ENCODE measurements at regions not wholly inside any gene's neighbourhood (a gene's known extent, or its start where the extent isn't known, plus 50 kb on each side); places are given as distances from the start of the nearest gene placed in this dataset.

- DNase-seq = no peak
Measured at GRCh38 chr11:23688835-23689234, 808.0 kb upstream of the LUZP2 start.

DNA sequence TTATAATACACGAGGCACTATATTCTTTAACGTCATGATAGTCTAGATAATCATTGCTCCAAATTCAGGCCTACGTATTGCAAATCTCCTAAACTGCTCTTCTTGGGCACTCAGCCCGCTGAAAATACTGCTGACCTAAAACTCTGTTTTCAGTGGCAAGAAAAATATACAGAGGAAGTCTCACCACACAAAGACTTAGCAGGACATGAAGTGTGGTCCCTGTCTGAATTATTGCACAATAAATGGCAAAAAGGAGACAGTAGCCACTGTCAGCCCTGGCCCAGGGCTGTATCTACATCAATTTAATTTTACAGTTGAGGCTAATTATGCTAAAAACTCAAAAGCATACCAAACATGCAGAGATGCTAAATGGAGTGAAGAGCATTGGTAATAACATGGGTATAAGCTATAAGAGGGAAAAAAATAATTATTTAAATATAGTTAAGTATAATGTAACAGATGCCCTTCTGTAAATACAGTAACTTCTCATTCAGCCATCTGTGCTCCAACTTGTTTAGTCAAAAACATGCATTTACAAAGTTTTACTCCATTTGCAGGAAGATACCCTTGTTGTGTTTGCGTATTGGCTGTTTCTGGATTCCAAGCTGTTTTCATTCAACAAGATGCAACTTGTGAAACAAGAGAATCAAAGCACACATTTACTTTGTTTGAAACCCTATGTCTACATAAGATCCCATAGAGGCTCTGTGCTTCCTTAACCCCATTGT, 800.0 kb upstream of the LUZP2 start:
- no peak for DNase-seq

DNA sequence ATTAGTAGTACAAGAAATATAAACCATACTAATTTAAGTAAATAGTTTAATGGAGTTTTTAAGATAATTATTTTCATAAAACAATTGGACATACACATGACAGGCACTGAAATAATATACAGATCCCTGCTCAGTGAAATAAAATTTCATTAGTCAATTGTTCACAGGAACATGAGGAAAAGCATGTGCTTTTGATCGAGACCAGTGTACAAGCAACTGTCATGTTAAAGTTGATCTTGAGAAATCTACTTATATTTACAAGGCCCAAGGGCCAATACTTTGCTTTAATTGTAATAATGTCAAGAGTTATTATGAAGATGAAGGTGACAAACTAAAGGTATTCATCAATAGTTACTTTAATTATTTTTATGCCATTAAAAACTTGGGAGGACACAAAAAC, 792.7 kb upstream of the LUZP2 start:
- DNase-seq = no peak

DNA sequence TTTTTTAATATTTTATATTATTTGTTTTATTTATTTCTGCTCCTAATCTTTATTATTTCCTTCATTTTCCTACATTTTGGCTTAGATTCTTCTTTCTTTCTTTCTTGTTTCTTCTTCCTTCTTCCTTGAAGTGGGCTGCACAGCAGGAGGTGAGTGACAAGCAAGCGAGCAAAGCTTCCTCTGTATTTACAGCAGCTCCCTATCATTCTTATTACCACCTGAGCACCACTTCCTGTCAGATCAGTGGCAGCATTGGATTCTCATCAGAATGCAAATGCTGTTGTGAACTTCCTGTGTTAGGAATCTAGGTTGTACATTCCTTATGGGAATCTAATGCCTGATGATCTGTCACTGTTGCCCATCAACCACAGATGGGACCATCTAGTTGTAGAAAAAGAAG, 784.9 kb upstream of the LUZP2 start:
- no peak for DNase-seq

DNA sequence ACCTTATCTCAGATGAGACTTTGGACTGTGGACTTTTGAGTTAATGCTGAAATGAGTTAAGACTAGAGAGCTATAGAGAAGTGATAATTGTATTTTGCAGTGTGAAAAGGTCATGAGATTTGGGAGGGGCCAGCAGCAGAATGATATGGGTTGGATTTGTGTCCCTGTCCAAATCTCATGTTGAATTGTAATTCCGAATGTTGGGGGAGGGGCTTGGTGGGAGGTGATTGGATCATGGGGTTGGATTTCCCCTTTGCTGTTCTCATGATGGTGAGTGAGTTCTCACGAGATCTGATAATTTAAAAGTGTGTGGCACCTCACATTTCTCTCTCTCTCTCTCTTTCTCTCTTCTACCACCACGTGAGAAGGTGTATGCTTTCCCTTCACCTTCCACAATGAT, 777.8 kb upstream of the LUZP2 start:
- DNase-seq = no peak

GRCh38 chr11:23723861-23724260, 773.0 kb upstream of the LUZP2 start:
- no peak for DNase-seq

DNA sequence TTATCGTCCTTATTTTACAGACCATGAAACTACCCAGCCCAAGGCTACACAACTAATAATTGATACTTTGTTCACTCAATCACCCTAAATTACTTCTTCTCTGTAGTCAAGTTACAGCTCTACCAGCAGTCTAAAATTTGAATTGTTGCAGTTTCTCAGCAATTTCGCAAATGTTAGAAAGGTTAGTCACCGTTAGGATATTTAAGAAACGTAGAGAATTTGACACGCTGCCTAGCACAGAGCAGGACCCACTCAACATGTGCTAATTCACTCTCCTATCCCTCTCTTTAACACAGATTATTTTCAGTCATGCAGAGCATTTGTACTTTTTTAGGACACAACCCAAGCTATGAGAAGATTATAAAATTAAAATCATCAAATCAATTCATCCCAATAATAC, 771.1 kb upstream of the LUZP2 start:
- no peak for DNase-seq

DNA sequence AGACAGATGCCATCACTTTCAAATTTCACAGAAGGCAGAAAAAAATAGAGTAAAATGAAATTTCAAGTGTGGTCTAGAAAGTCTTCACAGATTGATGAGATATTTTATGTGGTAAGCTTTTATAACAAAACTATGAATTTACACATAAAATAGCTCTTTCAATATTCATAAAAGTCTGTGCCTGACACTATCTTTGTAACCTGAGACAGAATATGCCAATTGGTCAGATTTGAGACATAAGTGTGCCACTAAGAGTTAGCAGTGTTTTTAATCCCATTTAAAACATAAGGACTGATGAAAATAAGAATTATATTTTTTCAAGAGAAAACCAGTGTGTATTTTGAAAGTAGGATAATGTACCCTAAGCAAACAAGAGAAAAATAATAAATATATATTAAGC, 769.5 kb upstream of the LUZP2 start:
- no peak for DNase-seq

- DNase-seq = no peak
Measured at GRCh38 chr11:23727794-23728193, 769.1 kb upstream of the LUZP2 start.

GRCh38 chr11:23729088-23729487, 767.8 kb upstream of the LUZP2 start:
- DNase-seq = no peak

- DNase-seq = no peak
Measured at GRCh38 chr11:23730307-23730998, 766.4 kb upstream of the LUZP2 start.

- no peak for DNase-seq
Measured at GRCh38 chr11:23732026-23732425, 764.8 kb upstream of the LUZP2 start.

- no peak for DNase-seq
Measured at GRCh38 chr11:23746896-23747295, 750.0 kb upstream of the LUZP2 start.

GRCh38 chr11:23749762-23750430, 747.0 kb upstream of the LUZP2 start:
- DNase-seq = no peak

- DNase-seq = no peak
Measured at GRCh38 chr11:23751280-23751679, 745.6 kb upstream of the LUZP2 start.

GRCh38 chr11:23755076-23755475, 741.8 kb upstream of the LUZP2 start:
- no peak for DNase-seq

DNA sequence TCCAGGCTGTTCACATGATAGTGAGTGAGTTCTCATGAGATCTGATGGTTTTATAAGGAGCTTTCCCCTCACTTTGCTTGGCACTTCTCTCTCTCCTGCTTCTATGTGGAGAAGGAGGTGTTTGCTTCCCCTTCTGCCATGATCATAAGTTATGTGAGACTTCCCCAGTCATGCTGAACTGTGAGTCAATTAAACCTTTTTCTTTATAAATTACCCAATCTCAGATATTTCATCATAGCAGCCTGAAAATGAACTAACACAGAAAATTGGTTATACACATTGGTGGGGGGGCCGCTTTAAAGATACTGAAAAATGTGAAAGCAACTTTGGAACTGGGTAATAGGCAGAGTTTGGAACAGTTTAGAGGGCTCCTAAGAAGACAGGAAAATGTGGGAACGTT, 741.1 kb upstream of the LUZP2 start:
- no peak for DNase-seq

- no peak for DNase-seq
Measured at GRCh38 chr11:23759489-23759888, 737.4 kb upstream of the LUZP2 start.

GRCh38 chr11:23764286-23764685, 732.6 kb upstream of the LUZP2 start:
- no peak for DNase-seq

GRCh38 chr11:23765682-23766252, 731.1 kb upstream of the LUZP2 start:
- no peak for DNase-seq

DNA sequence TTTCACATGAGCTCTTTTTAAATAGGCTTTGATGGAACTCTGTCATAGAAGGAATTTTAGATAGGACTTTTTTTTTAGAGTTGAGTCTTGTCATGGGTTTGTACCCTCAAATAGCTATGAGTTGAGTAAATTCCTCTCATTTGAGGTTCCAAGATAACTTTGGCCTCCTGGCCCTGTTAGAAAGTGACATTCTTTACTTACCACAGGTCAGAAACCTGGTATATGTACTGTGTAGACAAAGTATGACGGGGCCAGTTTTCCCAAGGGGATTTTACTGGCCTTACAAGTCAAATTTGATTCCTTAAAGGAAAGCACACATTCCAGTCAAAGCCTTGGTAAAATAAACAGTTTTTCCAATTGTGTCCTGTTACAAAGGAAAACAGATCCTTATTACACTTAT, 729.3 kb upstream of the LUZP2 start:
- DNase-seq = no peak

DNA sequence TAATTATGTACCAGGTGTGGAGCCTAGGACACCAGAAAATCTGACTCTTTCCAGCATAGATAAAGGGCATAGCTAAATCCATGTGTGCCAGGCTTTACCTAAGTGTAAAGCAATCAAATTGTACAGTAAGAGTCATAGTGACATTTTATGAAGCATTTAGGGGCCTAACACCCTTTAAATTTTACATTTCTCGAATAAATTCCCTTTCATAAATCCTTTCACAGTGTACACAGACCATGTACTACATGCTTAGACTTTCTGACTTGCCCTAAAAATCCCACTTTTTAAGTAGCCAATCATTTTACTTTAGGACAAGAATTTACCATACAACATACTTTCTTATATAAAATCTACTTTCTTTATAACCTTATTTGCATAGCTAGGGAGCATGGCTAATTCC, 727.6 kb upstream of the LUZP2 start:
- no peak for DNase-seq

- no peak for DNase-seq
Measured at GRCh38 chr11:23772081-23772480, 724.8 kb upstream of the LUZP2 start.

DNA sequence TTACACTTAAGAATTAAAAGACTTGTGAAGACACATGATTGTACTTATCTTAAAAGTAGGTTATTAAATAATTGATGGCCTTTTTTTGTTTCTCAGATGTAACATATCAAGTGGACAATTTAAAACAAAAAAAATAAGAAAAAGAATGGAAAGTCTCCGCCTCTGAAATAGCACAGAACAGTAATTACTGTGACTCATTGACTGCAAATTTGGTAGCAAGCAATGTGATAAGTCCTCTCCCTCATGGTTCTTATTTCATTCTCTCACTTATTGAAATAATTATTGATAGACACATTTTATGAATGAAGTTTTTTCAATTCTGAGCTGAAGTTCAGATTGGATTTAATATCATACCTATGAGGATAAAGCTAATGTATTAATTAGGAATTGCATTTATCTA, 717.9 kb upstream of the LUZP2 start:
- no peak for DNase-seq
